HFFc6 (cell line): ENCODE measurements at regions not wholly inside any gene's neighbourhood (a gene's known extent, or its start where the extent isn't known, plus 50 kb on each side); places are given as distances from the start of the nearest gene placed in this dataset.
A peak's percentile ranks its signal among the peaks of the same experiment; 100 is the strongest.

Experiments used
- DNase-seq: peaks from one replicate; pipeline ENCODE4 v3.0.0-alpha.2; 2018
- H3K27ac Mint-ChIP-seq: 2 replicates; pipeline ENCODE4 v1.8.0; 2020; ENCODE audit warnings: mild to moderate bottlenecking, mixed read lengths
- H3K27me3 Mint-ChIP-seq: 2 replicates; pipeline ENCODE4 v1.8.0; 2021; ENCODE audit warnings: mild to moderate bottlenecking, moderate library complexity, mixed read lengths; ENCODE audit not compliant: insufficient read depth
- H3K36me3 Mint-ChIP-seq: 2 replicates; pipeline ENCODE4 v1.8.0; 2021; ENCODE audit warnings: low read depth, mixed read lengths
- H3K4me1 Mint-ChIP-seq: 2 replicates; pipeline ENCODE4 v1.8.0; 2020; ENCODE audit warnings: low read depth, mixed read lengths
- H3K4me3 Mint-ChIP-seq: 2 replicates; pipeline ENCODE4 v1.8.0; 2020; ENCODE audit warnings: mild to moderate bottlenecking, moderate library complexity, mixed read lengths
- H3K9me3 Mint-ChIP-seq: 2 replicates; pipeline ENCODE4 v1.8.0; 2020; ENCODE audit warnings: mild to moderate bottlenecking, mixed read lengths
- CTCF ChIP-seq: fragments of 200-600 bp; sonication (generic); IDR thresholded peaks from 2 replicates; pipeline ENCODE4 v1.5.0; 2021; ENCODE audit warnings: antibody characterized with exemption, mild to moderate bottlenecking

DNA sequence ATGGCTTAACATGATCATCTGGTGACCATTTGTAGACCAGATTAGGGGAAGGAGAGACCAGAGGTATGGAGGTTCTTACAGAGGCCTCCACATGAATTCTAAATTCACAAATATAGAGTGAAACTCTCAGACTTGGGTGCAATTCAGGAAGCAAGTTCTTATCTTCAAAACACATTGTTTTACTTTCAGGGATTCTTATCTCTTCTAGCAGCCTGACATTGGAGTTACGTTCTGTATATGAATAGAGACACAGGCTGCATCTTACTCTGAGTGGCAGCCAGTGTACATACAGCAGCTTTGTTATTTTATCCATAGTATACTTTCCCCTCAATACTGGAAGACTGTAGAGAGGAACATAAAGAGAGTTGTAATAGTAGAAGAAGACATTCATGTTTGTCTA, 1331.7 kb upstream of the WWC1 start:
- H3K4me3 Mint-ChIP-seq = no peak overlapping the region
- DNase-seq = no peak

DNA sequence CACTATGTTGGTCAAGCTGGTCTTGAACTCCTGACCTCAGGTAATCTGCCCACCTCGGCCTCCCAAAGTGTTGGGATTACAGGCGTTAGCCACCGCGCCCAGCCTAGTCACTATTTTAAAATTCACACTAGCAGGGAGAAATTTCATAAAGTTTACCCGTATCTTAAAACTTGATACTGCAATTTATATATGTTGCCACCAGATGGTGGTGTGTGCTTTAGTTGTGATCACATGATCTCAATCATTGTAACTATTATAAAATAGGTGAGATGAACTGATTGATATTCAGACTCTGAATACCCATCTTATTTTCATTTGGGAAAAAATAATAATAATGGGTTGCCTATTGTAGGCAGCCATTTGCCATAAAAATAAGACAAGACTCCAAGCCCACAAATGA, 1330.4 kb upstream of the WWC1 start:
- DNase-seq = no peak
- H3K27ac Mint-ChIP-seq = no peak overlapping the region
- no peaks in the 10 kb centered on the region for H3K36me3 Mint-ChIP-seq
- peaks cover 16% of the 10 kb centered on the region for H3K9me3 Mint-ChIP-seq
- no peaks in the 10 kb centered on the region for H3K4me1 Mint-ChIP-seq
- H3K4me3 Mint-ChIP-seq = no peak overlapping the region
- H3K27me3 Mint-ChIP-seq = peaks cover 9% of the 10 kb centered on the region
- TF ChIP-seq CTCF = peak; percentile 63

More for the DNA sequence above, 1331.7 kb upstream of the WWC1 start:
- H3K9me3 Mint-ChIP-seq = peaks cover 16% of the 10 kb centered on the region
- peaks cover 9% of the 10 kb centered on the region for H3K27me3 Mint-ChIP-seq
- H3K36me3 Mint-ChIP-seq = no peaks in the 10 kb centered on the region
- H3K4me1 Mint-ChIP-seq = no peaks in the 10 kb centered on the region
- no peak overlapping the region for H3K27ac Mint-ChIP-seq
- no peak for TF ChIP-seq CTCF

DNA sequence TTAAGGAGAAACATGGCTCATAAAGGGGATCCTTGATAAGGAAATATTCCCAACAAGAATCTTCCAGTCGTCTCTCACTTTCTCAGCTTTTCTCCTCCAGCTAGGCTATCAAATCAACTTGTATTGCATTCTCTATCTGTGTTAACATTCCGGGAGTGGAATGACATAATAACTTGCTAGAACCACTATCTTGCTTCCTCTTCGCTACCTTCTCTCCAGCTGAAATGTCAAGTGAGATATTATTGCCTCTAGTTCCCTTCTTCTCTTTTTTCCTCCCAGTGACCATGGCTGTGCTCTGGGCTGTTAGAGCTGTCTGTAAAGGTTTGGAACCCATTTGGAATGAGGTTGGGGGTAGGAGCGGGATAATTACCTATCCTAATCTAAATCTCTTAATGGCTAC, 1329.5 kb upstream of the WWC1 start:
- TF ChIP-seq CTCF = no peak
- Mint-ChIP-seq H3K36me3 (no peaks in the 10 kb centered on the region), H3K27me3 (peaks cover 9% of the 10 kb centered on the region), H3K27ac (no peak overlapping the region), H3K4me1 (no peaks in the 10 kb centered on the region), H3K9me3 (peaks cover 11% of the 10 kb centered on the region), H3K4me3 (no peak overlapping the region)
- DNase-seq = no peak

GRCh38 chr5:166962461-166962860, 1329.0 kb upstream of the WWC1 start:
- TF ChIP-seq CTCF = no peak
- H3K9me3 Mint-ChIP-seq = peaks cover 7% of the 10 kb centered on the region
- H3K4me1 Mint-ChIP-seq = no peaks in the 10 kb centered on the region
- no peak overlapping the region for H3K4me3 Mint-ChIP-seq
- no peak for DNase-seq
- no peaks in the 10 kb centered on the region for H3K36me3 Mint-ChIP-seq
- H3K27me3 Mint-ChIP-seq = peaks cover 9% of the 10 kb centered on the region
- no peak overlapping the region for H3K27ac Mint-ChIP-seq

GRCh38 chr5:166963596-166963995, 1327.8 kb upstream of the WWC1 start:
- no peaks in the 10 kb centered on the region for H3K4me1 Mint-ChIP-seq
- H3K36me3 Mint-ChIP-seq = no peaks in the 10 kb centered on the region
- no peak overlapping the region for H3K27ac Mint-ChIP-seq
- TF ChIP-seq CTCF = no peak
- peaks cover 9% of the 10 kb centered on the region for H3K27me3 Mint-ChIP-seq
- H3K9me3 Mint-ChIP-seq = peaks cover 7% of the 10 kb centered on the region
- H3K4me3 Mint-ChIP-seq = no peak overlapping the region
- no peak for DNase-seq

GRCh38 chr5:166977911-166978422, 1313.5 kb upstream of the WWC1 start:
- no peaks in the 10 kb centered on the region for H3K36me3 Mint-ChIP-seq
- DNase-seq = no peak
- no peak for TF ChIP-seq CTCF
- no peak overlapping the region for H3K4me3 Mint-ChIP-seq
- H3K27me3 Mint-ChIP-seq = no peaks in the 10 kb centered on the region; the same call in 1 of the 2 replicates
- H3K27ac Mint-ChIP-seq = no peak overlapping the region
- no peaks in the 10 kb centered on the region for H3K4me1 Mint-ChIP-seq
- peaks cover 28% of the 10 kb centered on the region for H3K9me3 Mint-ChIP-seq
